Esophagus (tissue), 2 donors: ENCODE measurements at regions not wholly inside any gene's neighbourhood (a gene's known extent, or its start where the extent isn't known, plus 50 kb on each side); places are given as distances from the start of the nearest gene placed in this dataset.

Source experiments
- H3K27ac ChIP-seq, 2 donors: one replicate each; pipeline ENCODE4 v1.5.1; 2013; ENCODE audit warnings: low read depth in 2 of 2, mild to moderate bottlenecking in 2 of 2, inconsistent platforms in 1 of 2, low read length in 1 of 2, moderate library complexity in 1 of 2
- H3K27me3 ChIP-seq, 2 donors: one replicate each; pipeline ENCODE4 v1.6.1; 2013; ENCODE audit warnings: low read length in 2 of 2, control low read depth in 1 of 2, mild to moderate bottlenecking in 1 of 2; ENCODE audit not compliant: insufficient read depth in 2 of 2, control insufficient read depth in 1 of 2
- H3K36me3 ChIP-seq, 2 donors: one replicate each; pipeline ENCODE4 v1.6.1; 2013; ENCODE audit warnings: low read length in 1 of 2; ENCODE audit not compliant: control insufficient read depth in 2 of 2, insufficient read depth in 2 of 2
- H3K4me1 ChIP-seq, 2 donors: one replicate each; pipeline ENCODE4 v1.6.1; 2013; ENCODE audit warnings: low read length in 1 of 2; ENCODE audit not compliant: control insufficient read depth in 2 of 2, insufficient read depth in 2 of 2
- H3K4me3 ChIP-seq, 2 donors: one replicate each; pipeline ENCODE4 v1.5.1; 2013; ENCODE audit warnings: low read length in 2 of 2, mild to moderate bottlenecking in 2 of 2, low read depth in 1 of 2, moderate library complexity in 1 of 2
- H3K9me3 ChIP-seq, 2 donors: one replicate each; pipeline ENCODE4 v1.6.1; 2013; ENCODE audit warnings: mild to moderate bottlenecking in 2 of 2, low read depth in 1 of 2, low read length in 1 of 2, moderate library complexity in 1 of 2; ENCODE audit not compliant: control insufficient read depth in 2 of 2, insufficient read depth in 1 of 2
- WGBS, 2 donors: extraction: QIAGEN DNeasy Blood & Tissue Kit; methylation state at CpG; one replicate each; pipeline ENCODE4 v1.1.7; 2013; 5-methylcytosine and 5-hydroxymethylcytosine counted together
- donor health status: healthy with polysubstance abuse.
- donor health status: Bipolar disorder and iron deficiency.

- Histone ChIP-seq H3K4me1 (no peaks in the 10 kb centered on the region), H3K4me3 (no peak overlapping the region), H3K27me3 (no peaks in the 10 kb centered on the region), H3K27ac (no peak overlapping the region), H3K9me3 (no peaks in the 10 kb centered on the region), H3K36me3 (peaks cover 0 to 3% of the 10 kb centered on the region in 2 donors)
- WGBS, 2 donors: 40 to 44% methylated on average over 5 of the region's 5 CpGs
Observed at GRCh38 chr14:49479432-49479831, 106.7 kb downstream of the RPS29 start.

- WGBS, 2 donors: 65 to 74% methylated on average over 3 of the region's 3 CpGs
- H3K27ac ChIP-seq: no peak overlapping the region
Observed at GRCh38 chr14:49478784-49479183, 107.4 kb downstream of the RPS29 start.

GRCh38 chr14:49467091-49467490 is 119.1 kb downstream of the RPS29 start:
- H3K4me3 ChIP-seq: no peak overlapping the region
- H3K27ac ChIP-seq: no peak overlapping the region
- no peaks in the 10 kb centered on the region for H3K4me1 ChIP-seq
- 86 to 91% methylated on average over 3 of the region's 3 CpGs for WGBS, 2 donors
- H3K27me3 ChIP-seq: no peaks in the 10 kb centered on the region
- H3K9me3 ChIP-seq: no peaks in the 10 kb centered on the region
- no peaks in the 10 kb centered on the region for H3K36me3 ChIP-seq

More at GRCh38 chr14:49478784-49479183, 107.4 kb downstream of the RPS29 start:
- Histone ChIP-seq H3K4me1 (no peaks in the 10 kb centered on the region), H3K36me3 (peaks cover 0 to 1% of the 10 kb centered on the region in 2 donors), H3K9me3 (no peaks in the 10 kb centered on the region), H3K27me3 (no peaks in the 10 kb centered on the region), H3K4me3 (no peak overlapping the region)

GRCh38 chr14:49464885-49465284 is 121.3 kb downstream of the RPS29 start:
- Histone ChIP-seq H3K27ac (no peak overlapping the region), H3K4me1 (no peaks in the 10 kb centered on the region), H3K4me3 (no peak overlapping the region), H3K9me3 (no peaks in the 10 kb centered on the region), H3K36me3 (no peaks in the 10 kb centered on the region), H3K27me3 (no peaks in the 10 kb centered on the region)
- WGBS, 2 donors: 94 to 95% methylated on average over 1 of the region's 1 CpG

GRCh38 chr14:49463146-49463545 is 123.0 kb downstream of the RPS29 start:
- Histone ChIP-seq H3K9me3 (no peaks in the 10 kb centered on the region), H3K4me1 (no peaks in the 10 kb centered on the region), H3K27me3 (no peaks in the 10 kb centered on the region), H3K36me3 (no peaks in the 10 kb centered on the region), H3K27ac (no peak overlapping the region), H3K4me3 (no peak overlapping the region)
- WGBS, 2 donors: 86 to 93% methylated on average over 1 of the region's 1 CpG

- Histone ChIP-seq H3K4me1 (no peaks in the 10 kb centered on the region), H3K27ac (no peak overlapping the region), H3K27me3 (no peaks in the 10 kb centered on the region), H3K9me3 (no peaks in the 10 kb centered on the region), H3K4me3 (no peak overlapping the region), H3K36me3 (no peaks in the 10 kb centered on the region)
- WGBS, 2 donors: 7 to 8% methylated on average over 2 of the region's 2 CpGs
Observed at GRCh38 chr14:49461529-49462401, 124.4 kb downstream of the RPS29 start.

GRCh38 chr14:49460662-49461061 is 125.5 kb downstream of the RPS29 start:
- no peak overlapping the region for H3K4me3 ChIP-seq
- H3K36me3 ChIP-seq: no peaks in the 10 kb centered on the region
- H3K9me3 ChIP-seq: no peaks in the 10 kb centered on the region
- no peak overlapping the region for H3K27ac ChIP-seq
- H3K4me1 ChIP-seq: no peaks in the 10 kb centered on the region
- H3K27me3 ChIP-seq: no peaks in the 10 kb centered on the region
- WGBS, 2 donors: 65 to 67% methylated on average over 2 of the region's 2 CpGs

- 63 to 65% methylated on average over 2 of the region's 2 CpGs for WGBS, 2 donors
- Histone ChIP-seq H3K27ac (no peak overlapping the region), H3K36me3 (no peaks in the 10 kb centered on the region), H3K27me3 (no peaks in the 10 kb centered on the region), H3K4me1 (no peaks in the 10 kb centered on the region), H3K9me3 (no peaks in the 10 kb centered on the region), H3K4me3 (no peak overlapping the region)
Observed at GRCh38 chr14:49456589-49456988, 129.6 kb downstream of the RPS29 start.

- Histone ChIP-seq H3K36me3 (no peaks in the 10 kb centered on the region), H3K9me3 (peaks cover 5 to 6% of the 10 kb centered on the region in 2 donors), H3K4me3 (no peak overlapping the region), H3K4me1 (no peaks in the 10 kb centered on the region), H3K27me3 (no peaks in the 10 kb centered on the region), H3K27ac (no peak overlapping the region)
- WGBS, 2 donors: 78 to 80% methylated on average over 10 of the region's 10 CpGs
Observed at GRCh38 chr14:49451938-49452337, 134.2 kb downstream of the RPS29 start.

- Histone ChIP-seq H3K9me3 (peaks cover 5 to 6% of the 10 kb centered on the region in 2 donors), H3K36me3 (no peaks in the 10 kb centered on the region), H3K4me3 (no peak overlapping the region), H3K4me1 (no peaks in the 10 kb centered on the region), H3K27me3 (no peaks in the 10 kb centered on the region), H3K27ac (no peak overlapping the region)
- WGBS, 2 donors: 79 to 87% methylated on average over 2 of the region's 2 CpGs
Observed at GRCh38 chr14:49449749-49450148, 136.4 kb downstream of the RPS29 start.
